Activated naive CD8-positive, alpha-beta T cell treated with anti-CD3 and anti-CD28 coated beads, Interleukin-2, amount 50 U/mL, for 24 hours (primary cell): ENCODE measurements at regions not wholly inside any gene's neighbourhood (a gene's known extent, or its start where the extent isn't known, plus 50 kb on each side); places are given as distances from the start of the nearest gene placed in this dataset.
"Not testable (repeated sequence)": the region's sequence is repeated elsewhere in the genome, so short reads cannot be mapped to it uniquely, and the experiment has no call there.

ENCODE experiments used
- ATAC-seq: fragments of 150-1000 bp; cut with Tn5 transposase; one replicate; pipeline ENCODE4 v1.10.0; 2021
- DNase-seq: peaks from one replicate; pipeline ENCODE4 v3.0.0; 2021
- H3K27ac Mint-ChIP-seq: one replicate; pipeline ENCODE4 v1.8.0; 2021; ENCODE audit warnings: mild to moderate bottlenecking, mixed read lengths
- H3K27me3 Mint-ChIP-seq: one replicate; pipeline ENCODE4 v1.8.0; 2021; ENCODE audit warnings: mixed read lengths
- H3K36me3 Mint-ChIP-seq: one replicate; pipeline ENCODE4 v1.8.0; 2021; ENCODE audit warnings: low read depth, mixed read lengths
- H3K4me1 Mint-ChIP-seq: one replicate; pipeline ENCODE4 v1.8.0; 2021; ENCODE audit warnings: mixed read lengths
- H3K4me3 Mint-ChIP-seq: one replicate; pipeline ENCODE4 v1.8.0; 2021; ENCODE audit warnings: mild to moderate bottlenecking, moderate library complexity, mixed read lengths
- H3K9me3 Mint-ChIP-seq: one replicate; pipeline ENCODE4 v1.8.0; 2021; ENCODE audit warnings: mixed read lengths

GRCh38 chr10:128578766-128579165, 452.5 kb upstream of the MKI67 start:
- no peaks in the 10 kb centered on the region for H3K4me1 Mint-ChIP-seq
- H3K9me3 Mint-ChIP-seq = peaks cover 4% of the 10 kb centered on the region
- H3K27me3 Mint-ChIP-seq = no peaks in the 10 kb centered on the region
- H3K36me3 Mint-ChIP-seq = no peaks in the 10 kb centered on the region
- DNase-seq (no peak), ATAC-seq (no peak)
- no peak overlapping the region for H3K27ac Mint-ChIP-seq
- no peak overlapping the region for H3K4me3 Mint-ChIP-seq

GRCh38 chr10:128579280-128579865, 453.1 kb upstream of the MKI67 start:
- no peak overlapping the region for H3K27ac Mint-ChIP-seq
- peaks cover 4% of the 10 kb centered on the region for H3K9me3 Mint-ChIP-seq
- H3K4me3 Mint-ChIP-seq = no peak overlapping the region
- ATAC-seq (no peak), DNase-seq (no peak)
- H3K27me3 Mint-ChIP-seq = no peaks in the 10 kb centered on the region
- no peaks in the 10 kb centered on the region for H3K4me1 Mint-ChIP-seq
- H3K36me3 Mint-ChIP-seq = no peaks in the 10 kb centered on the region

GRCh38 chr10:128579901-128580300, 453.7 kb upstream of the MKI67 start:
- H3K9me3 Mint-ChIP-seq = peaks cover 4% of the 10 kb centered on the region
- no peak for DNase-seq
- H3K4me3 Mint-ChIP-seq = no peak overlapping the region
- no peak for ATAC-seq
- no peak overlapping the region for H3K27ac Mint-ChIP-seq
- no peaks in the 10 kb centered on the region for H3K4me1 Mint-ChIP-seq
- H3K27me3 Mint-ChIP-seq = no peaks in the 10 kb centered on the region
- no peaks in the 10 kb centered on the region for H3K36me3 Mint-ChIP-seq

- not testable (repeated sequence) for H3K27me3 Mint-ChIP-seq, DNase-seq, H3K4me3 Mint-ChIP-seq, H3K27ac Mint-ChIP-seq, H3K9me3 Mint-ChIP-seq, H3K36me3 Mint-ChIP-seq, H3K4me1 Mint-ChIP-seq, ATAC-seq
Measured at GRCh38 chr10:128583125-128583524, 456.9 kb upstream of the MKI67 start.

GRCh38 chr10:128586599-128586998, 460.4 kb upstream of the MKI67 start:
- not testable (repeated sequence) for H3K27me3 Mint-ChIP-seq, H3K36me3 Mint-ChIP-seq

GRCh38 chr10:128587689-128588088, 461.5 kb upstream of the MKI67 start:
- no peaks in the 10 kb centered on the region for H3K27me3 Mint-ChIP-seq
- no peak overlapping the region for H3K27ac Mint-ChIP-seq
- DNase-seq = no peak
- H3K4me1 Mint-ChIP-seq = no peaks in the 10 kb centered on the region
- H3K4me3 Mint-ChIP-seq = no peak overlapping the region
- no peaks in the 10 kb centered on the region for H3K36me3 Mint-ChIP-seq
- ATAC-seq = no peak
- peaks cover 4% of the 10 kb centered on the region for H3K9me3 Mint-ChIP-seq

More at GRCh38 chr10:128586599-128586998, 460.4 kb upstream of the MKI67 start:
- not testable (repeated sequence) for H3K9me3 Mint-ChIP-seq, H3K4me3 Mint-ChIP-seq, H3K27ac Mint-ChIP-seq, H3K4me1 Mint-ChIP-seq, ATAC-seq, DNase-seq

GRCh38 chr10:128588402-128588801, 462.2 kb upstream of the MKI67 start:
- ATAC-seq (no peak), DNase-seq (no peak)
- Mint-ChIP-seq H3K36me3 (no peaks in the 10 kb centered on the region), H3K4me1 (no peaks in the 10 kb centered on the region), H3K9me3 (peaks cover 3% of the 10 kb centered on the region), H3K4me3 (no peak overlapping the region), H3K27me3 (no peaks in the 10 kb centered on the region), H3K27ac (no peak overlapping the region)

GRCh38 chr10:128594688-128595087, 468.5 kb upstream of the MKI67 start:
- Mint-ChIP-seq H3K4me3 (no peak overlapping the region), H3K27me3 (no peaks in the 10 kb centered on the region), H3K4me1 (no peaks in the 10 kb centered on the region), H3K36me3 (no peaks in the 10 kb centered on the region), H3K9me3 (no peaks in the 10 kb centered on the region), H3K27ac (no peak overlapping the region)
- DNase-seq = no peak
- no peak for ATAC-seq

GRCh38 chr10:128596906-128597305, 470.7 kb upstream of the MKI67 start:
- Mint-ChIP-seq H3K4me3 (no peak overlapping the region), H3K4me1 (no peaks in the 10 kb centered on the region), H3K9me3 (no peaks in the 10 kb centered on the region), H3K27me3 (no peaks in the 10 kb centered on the region), H3K36me3 (no peaks in the 10 kb centered on the region), H3K27ac (no peak overlapping the region)
- no peak for ATAC-seq
- DNase-seq = no peak

GRCh38 chr10:128599030-128599429, 472.8 kb upstream of the MKI67 start:
- H3K27ac Mint-ChIP-seq = no peak overlapping the region
- ATAC-seq = no peak
- no peaks in the 10 kb centered on the region for H3K9me3 Mint-ChIP-seq
- H3K36me3 Mint-ChIP-seq = no peaks in the 10 kb centered on the region
- no peaks in the 10 kb centered on the region for H3K27me3 Mint-ChIP-seq
- no peak overlapping the region for H3K4me3 Mint-ChIP-seq
- no peak for DNase-seq
- no peaks in the 10 kb centered on the region for H3K4me1 Mint-ChIP-seq

- H3K36me3 Mint-ChIP-seq = no peaks in the 10 kb centered on the region
- ATAC-seq (no peak), DNase-seq (no peak)
- no peak overlapping the region for H3K4me3 Mint-ChIP-seq
- H3K27ac Mint-ChIP-seq = no peak overlapping the region
- H3K9me3 Mint-ChIP-seq = no peaks in the 10 kb centered on the region
- H3K27me3 Mint-ChIP-seq = no peaks in the 10 kb centered on the region
- no peaks in the 10 kb centered on the region for H3K4me1 Mint-ChIP-seq
Measured at GRCh38 chr10:128599538-128599937, 473.3 kb upstream of the MKI67 start.

GRCh38 chr10:128602183-128602582, 476.0 kb upstream of the MKI67 start:
- ATAC-seq (no peak), DNase-seq (no peak)
- Mint-ChIP-seq H3K9me3 (no peaks in the 10 kb centered on the region), H3K27ac (no peak overlapping the region), H3K36me3 (no peaks in the 10 kb centered on the region), H3K4me1 (no peaks in the 10 kb centered on the region), H3K27me3 (no peaks in the 10 kb centered on the region), H3K4me3 (no peak overlapping the region)

- H3K27me3 Mint-ChIP-seq = no peaks in the 10 kb centered on the region
- ATAC-seq (no peak), DNase-seq (no peak)
- no peaks in the 10 kb centered on the region for H3K36me3 Mint-ChIP-seq
- no peak overlapping the region for H3K4me3 Mint-ChIP-seq
- H3K9me3 Mint-ChIP-seq = no peaks in the 10 kb centered on the region
- no peak overlapping the region for H3K27ac Mint-ChIP-seq
- no peaks in the 10 kb centered on the region for H3K4me1 Mint-ChIP-seq
Measured at GRCh38 chr10:128604025-128604424, 477.8 kb upstream of the MKI67 start.

- Mint-ChIP-seq H3K27ac (no peak overlapping the region), H3K4me3 (no peak overlapping the region), H3K4me1 (no peaks in the 10 kb centered on the region), H3K36me3 (no peaks in the 10 kb centered on the region), H3K27me3 (no peaks in the 10 kb centered on the region), H3K9me3 (no peaks in the 10 kb centered on the region)
- ATAC-seq = no peak
- DNase-seq = no peak
Measured at GRCh38 chr10:128605180-128605579, 479.0 kb upstream of the MKI67 start.

- no peaks in the 10 kb centered on the region for H3K27me3 Mint-ChIP-seq
- no peak overlapping the region for H3K27ac Mint-ChIP-seq
- no peak for ATAC-seq
- H3K9me3 Mint-ChIP-seq = no peaks in the 10 kb centered on the region
- no peaks in the 10 kb centered on the region for H3K4me1 Mint-ChIP-seq
- no peak overlapping the region for H3K4me3 Mint-ChIP-seq
- DNase-seq = no peak
- no peaks in the 10 kb centered on the region for H3K36me3 Mint-ChIP-seq
Measured at GRCh38 chr10:128606055-128606454, 479.8 kb upstream of the MKI67 start.

- no peaks in the 10 kb centered on the region for H3K9me3 Mint-ChIP-seq
- H3K27ac Mint-ChIP-seq = no peak overlapping the region
- no peak for ATAC-seq
- H3K27me3 Mint-ChIP-seq = no peaks in the 10 kb centered on the region
- no peaks in the 10 kb centered on the region for H3K4me1 Mint-ChIP-seq
- H3K4me3 Mint-ChIP-seq = no peak overlapping the region
- no peaks in the 10 kb centered on the region for H3K36me3 Mint-ChIP-seq
- DNase-seq = no peak
Measured at GRCh38 chr10:128608791-128609190, 482.6 kb upstream of the MKI67 start.
